ENCODE measurements at regions not wholly inside any gene's neighbourhood (a gene's known extent, or its start where the extent isn't known, plus 50 kb on each side); places are given as distances from the start of the nearest gene placed in this dataset.
"Not testable (repeated sequence)": the region's sequence is repeated elsewhere in the genome, so short reads cannot be mapped to it uniquely, and the experiment has no call there.

- Histone ChIP-seq H3K4me3 (ENCODE audit: low read length) (no peak overlapping the region), H3K4me1 (ENCODE audit: control insufficient read depth, low read length) (no peaks in the 10 kb centered on the region), H3K27ac (ENCODE audit: low read depth, low read length) (no peak overlapping the region), H3K4me2 (ENCODE audit: low read length) (no peak overlapping the region), H3K36me3 (ENCODE audit: control insufficient read depth, low read length) (no peaks in the 10 kb centered on the region), H3K79me2 (ENCODE audit: control insufficient read depth, low read length) (no peaks in the 10 kb centered on the region), H3K9me2 (replicated peaks; ENCODE audit: control insufficient read depth, low read length) (no peaks in the 10 kb centered on the region), H4K20me1 (ENCODE audit: control insufficient read depth, insufficient read depth, low read depth, low read length) (no peaks in the 10 kb centered on the region), H3K9me3 (ENCODE audit: control insufficient read depth, insufficient read depth, low read length) (no peaks in the 10 kb centered on the region), H3K27me3 (ENCODE audit: control insufficient read depth, low read length) (no peaks in the 10 kb centered on the region; the same call in 1 of the 2 replicates), H3F3A (ENCODE audit: control insufficient read depth, insufficient read depth) (no peaks in the 10 kb centered on the region)
- TF ChIP-seq EZH2phosphoT487 (IDR thresholded peaks at IDR 0.05; ENCODE audit: borderline replicate concordance, low read length) (no peak), CTCF (IDR thresholded peaks at IDR 0.05; ENCODE audit: low read depth, low read length, poor library complexity, severe bottlenecking) (no peak)
These were observed 87.7 kb upstream of the KLF4 start for GRCh38 chr9:107577140-107577776.

GRCh38 chr9:107571148-107571547 is 81.6 kb upstream of the KLF4 start:
- TF ChIP-seq EZH2phosphoT487 (IDR thresholded peaks at IDR 0.05; ENCODE audit: borderline replicate concordance, low read length): no peak
- no peak for TF ChIP-seq CTCF (IDR thresholded peaks at IDR 0.05; ENCODE audit: low read depth, low read length, poor library complexity, severe bottlenecking)
- no peak overlapping the region for H3K4me2 ChIP-seq (ENCODE audit: low read length)
- no peaks in the 10 kb centered on the region for H3K9me2 ChIP-seq (replicated peaks; ENCODE audit: control insufficient read depth, low read length)
- H3K27me3 ChIP-seq (ENCODE audit: control insufficient read depth, low read length): no peaks in the 10 kb centered on the region
- no peaks in the 10 kb centered on the region for H3K9me3 ChIP-seq (ENCODE audit: control insufficient read depth, insufficient read depth, low read length)
- no peak overlapping the region for H3K4me3 ChIP-seq (ENCODE audit: low read length)
- H4K20me1 ChIP-seq (ENCODE audit: control insufficient read depth, insufficient read depth, low read depth, low read length): no peaks in the 10 kb centered on the region
- H3K79me2 ChIP-seq (ENCODE audit: control insufficient read depth, low read length): no peaks in the 10 kb centered on the region
- H3K36me3 ChIP-seq (ENCODE audit: control insufficient read depth, low read length): no peaks in the 10 kb centered on the region
- H3K4me1 ChIP-seq (ENCODE audit: control insufficient read depth, low read length): no peaks in the 10 kb centered on the region
- H3K27ac ChIP-seq (ENCODE audit: low read depth, low read length): no peak overlapping the region
- H3F3A ChIP-seq (ENCODE audit: control insufficient read depth, insufficient read depth): no peaks in the 10 kb centered on the region

GRCh38 chr9:107569174-107569573 is 79.6 kb upstream of the KLF4 start:
- TF ChIP-seq EZH2phosphoT487 (IDR thresholded peaks at IDR 0.05; ENCODE audit: borderline replicate concordance, low read length) (no peak), CTCF (IDR thresholded peaks at IDR 0.05; ENCODE audit: low read depth, low read length, poor library complexity, severe bottlenecking) (no peak)
- no peak overlapping the region for H3K27ac ChIP-seq (ENCODE audit: low read depth, low read length)
- no peak overlapping the region for H3K4me2 ChIP-seq (ENCODE audit: low read length)

DNA sequence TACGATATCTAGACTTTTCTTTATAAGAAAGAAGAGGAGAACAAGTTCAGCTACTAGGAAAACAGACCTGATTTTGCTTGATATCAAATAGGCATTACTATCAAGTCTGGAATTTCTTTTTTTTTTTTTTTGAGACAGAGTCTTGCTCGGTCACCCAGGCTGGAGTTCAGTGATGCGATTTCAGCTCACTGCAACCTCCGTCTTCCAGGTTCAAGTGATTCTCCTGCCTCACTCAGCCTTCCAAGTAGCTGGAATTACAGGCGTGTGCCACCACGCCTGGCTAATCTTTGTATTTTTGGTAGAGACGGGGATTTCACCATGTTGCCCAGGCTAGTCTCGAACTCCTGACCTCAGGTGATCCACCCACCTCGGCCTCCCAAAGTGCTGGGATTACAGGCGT is 78.8 kb upstream of the KLF4 start:
- not testable (repeated sequence) for H3K27me3 ChIP-seq (ENCODE audit: control insufficient read depth, low read length); H3K27ac ChIP-seq (ENCODE audit: low read depth, low read length); H3F3A ChIP-seq (ENCODE audit: control insufficient read depth, insufficient read depth); H3K9me2 ChIP-seq (replicated peaks; ENCODE audit: control insufficient read depth, low read length); H4K20me1 ChIP-seq (ENCODE audit: control insufficient read depth, insufficient read depth, low read depth, low read length); H3K36me3 ChIP-seq (ENCODE audit: control insufficient read depth, low read length); H3K79me2 ChIP-seq (ENCODE audit: control insufficient read depth, low read length); H3K4me1 ChIP-seq (ENCODE audit: control insufficient read depth, low read length); H3K4me3 ChIP-seq (ENCODE audit: low read length); H3K4me2 ChIP-seq (ENCODE audit: low read length); H3K9me3 ChIP-seq (ENCODE audit: control insufficient read depth, insufficient read depth, low read length)

More at GRCh38 chr9:107569174-107569573, 79.6 kb upstream of the KLF4 start:
- Histone ChIP-seq H3K4me3 (ENCODE audit: low read length) (no peak overlapping the region), H3K27me3 (ENCODE audit: control insufficient read depth, low read length) (no peaks in the 10 kb centered on the region), H3K4me1 (ENCODE audit: control insufficient read depth, low read length) (no peaks in the 10 kb centered on the region), H3F3A (ENCODE audit: control insufficient read depth, insufficient read depth) (no peaks in the 10 kb centered on the region), H3K9me3 (ENCODE audit: control insufficient read depth, insufficient read depth, low read length) (no peaks in the 10 kb centered on the region), H4K20me1 (ENCODE audit: control insufficient read depth, insufficient read depth, low read depth, low read length) (no peaks in the 10 kb centered on the region), H3K79me2 (ENCODE audit: control insufficient read depth, low read length) (no peaks in the 10 kb centered on the region), H3K9me2 (replicated peaks; ENCODE audit: control insufficient read depth, low read length) (no peaks in the 10 kb centered on the region), H3K36me3 (ENCODE audit: control insufficient read depth, low read length) (no peaks in the 10 kb centered on the region)
